Ammon's horn (tissue), 1 donor: ENCODE measurements at regions not wholly inside any gene's neighbourhood (a gene's known extent, or its start where the extent isn't known, plus 50 kb on each side); places are given as distances from the start of the nearest gene placed in this dataset.

ENCODE experiments used
- DNase-seq: peaks from one replicate; pipeline ENCODE4 v3.0.0-alpha.2; 2016; ENCODE audit warnings: low spot score

GRCh38 chr3:107897471-107898061, 193.3 kb downstream of the CD47 start:
- no peak for DNase-seq

- no peak for DNase-seq
Measured at GRCh38 chr3:107894998-107895397, 195.8 kb downstream of the CD47 start.

- DNase-seq, result no peak
Measured at GRCh38 chr3:107892955-107893624, 197.7 kb downstream of the CD47 start.

GRCh38 chr3:107884719-107885460, 205.9 kb downstream of the CD47 start:
- no peak for DNase-seq

GRCh38 chr3:107884028-107884427, 206.8 kb downstream of the CD47 start:
- DNase-seq, result no peak

GRCh38 chr3:107882881-107883280, 207.9 kb downstream of the CD47 start:
- DNase-seq, result no peak

- DNase-seq, result no peak
Measured at GRCh38 chr3:107882261-107882660, 208.6 kb downstream of the CD47 start.

GRCh38 chr3:107881509-107881908, 209.3 kb downstream of the CD47 start:
- DNase-seq, result no peak

- DNase-seq, result no peak
Measured at GRCh38 chr3:107880702-107881101, 210.1 kb downstream of the CD47 start.

GRCh38 chr3:107877936-107878335, 212.9 kb downstream of the CD47 start:
- no peak for DNase-seq

GRCh38 chr3:107870943-107871638, 219.7 kb downstream of the CD47 start:
- DNase-seq, result no peak

- DNase-seq, result no peak
Measured at GRCh38 chr3:107870096-107870495, 220.7 kb downstream of the CD47 start.

- no peak for DNase-seq
Measured at GRCh38 chr3:107868449-107868848, 222.4 kb downstream of the CD47 start.

- DNase-seq, result no peak
Measured at GRCh38 chr3:107861904-107862303, 228.9 kb downstream of the CD47 start.

GRCh38 chr3:107861422-107861821, 229.4 kb downstream of the CD47 start:
- DNase-seq, result no peak
